Esophagus squamous epithelium (tissue), 5 donors: ENCODE measurements at regions not wholly inside any gene's neighbourhood (a gene's known extent, or its start where the extent isn't known, plus 50 kb on each side); places are given as distances from the start of the nearest gene placed in this dataset.

ENCODE experiments used
- DNase-seq: peaks from one replicate; lab custom pipeline; 2025; lab: John Stamatoyannopoulos, UW
- H3K27ac ChIP-seq, 4 donors: fragments of 200-600 bp; sonication (generic); one replicate each; pipeline ENCODE4 v1.5.1; 2016 to 2019; ENCODE audit warnings: mild to moderate bottlenecking in 1 of 4
- H3K27me3 ChIP-seq, 4 donors: fragments of 200-600 bp; sonication (generic); 1 replicate in 3 of 4; 2 replicates in 1 of 4; pipeline versions ENCODE4 v1.5.1 to v1.6.0; 2017 to 2021; ENCODE audit warnings: antibody characterized with exemption in 1 of 4
- H3K36me3 ChIP-seq, 3 donors: fragments of 200-600 bp; sonication (generic); one replicate each; pipeline ENCODE4 v1.5.1; 2016 to 2019
- H3K4me1 ChIP-seq, 3 donors: fragments of 200-600 bp; sonication (generic); one replicate each; pipeline ENCODE4 v1.5.1; 2017 to 2019
- H3K4me3 ChIP-seq, 4 donors: fragments of 200-600 bp; sonication (generic); 1 replicate in 3 of 4; 2 replicates in 1 of 4; pipeline ENCODE4 v1.5.1; 2016 to 2019; ENCODE audit warnings: mild to moderate bottlenecking in 2 of 4, moderate library complexity in 1 of 4
- H3K9me3 ChIP-seq, 3 donors: fragments of 200-600 bp; sonication (generic); one replicate each; pipeline ENCODE4 v1.5.1; 2016 to 2019
- CTCF ChIP-seq, 6 experiments: fragments of 450-650 bp in 4 of 6; fragments of 200-600 bp in 2 of 6; sonication (generic) in 2 of 6; IDR thresholded peaks; one replicate each; pipeline ENCODE4 v1.5.1; 2016 to 2019; ENCODE audit warnings: antibody characterized with exemption in 6 of 6, mild to moderate bottlenecking in 4 of 6, moderate library complexity in 4 of 6
- POLR2A ChIP-seq, 4 donors: fragments of 450-650 bp; IDR thresholded peaks; one replicate each; pipeline ENCODE4 v1.6.1; 2017; ENCODE audit warnings: antibody characterized with exemption in 4 of 4, mild to moderate bottlenecking in 4 of 4, moderate library complexity in 3 of 4
- WGBS, 2 donors: methylation state at CpG; one replicate each; pipeline ENCODE4 v1.1.5; 2018; 5-methylcytosine and 5-hydroxymethylcytosine counted together
- intact Hi-C: fragments of 100-400 bp; cut with DNase I; formaldehyde crosslinking; loops from one replicate; pipeline ENCODE4 v1.15.0; 2022
- donor health status: DM: yes; HTN: yes; CAD: no.

- Histone ChIP-seq H3K4me3 (no peak overlapping the region), H3K36me3 (no peaks in the 10 kb centered on the region), H3K9me3 (no peaks in the 10 kb centered on the region), H3K27ac (no peak overlapping the region), H3K27me3 (peaks cover 0 to 55% (median 0%) of the 10 kb centered on the region in 4 donors), H3K4me1 (peaks cover 0 to 10% (median 8%) of the 10 kb centered on the region in 3 donors)
- DNase-seq, result no peak
- TF ChIP-seq POLR2A (IDR thresholded peaks at IDR 0.05) (no peak), CTCF (IDR thresholded peaks at IDR 0.05) (no peak)
- intact Hi-C loops, result no loop called here
- WGBS, 2 donors, result 79 to 87% methylated on average over 5 of the region's 5 CpGs
Measured at GRCh38 chr11:45368697-45369096, 82.6 kb upstream of the SYT13 start.

- H3K27ac ChIP-seq, result no peak overlapping the region
Measured at GRCh38 chr11:45366619-45367190, 80.6 kb upstream of the SYT13 start.

GRCh38 chr11:45365961-45366618 is 79.9 kb upstream of the SYT13 start:
- WGBS, 2 donors, result 85% methylated on average over 14 to 15 of the region's 16 CpGs
- H3K4me3 ChIP-seq, result no peak overlapping the region
- H3K36me3 ChIP-seq, result no peaks in the 10 kb centered on the region
- no peak overlapping the region for H3K27ac ChIP-seq
- TF ChIP-seq CTCF (IDR thresholded peaks at IDR 0.05) (no peak), POLR2A (IDR thresholded peaks at IDR 0.05) (no peak)
- DNase-seq, result no peak
- H3K4me1 ChIP-seq, result peaks cover 0 to 3% (median 0%) of the 10 kb centered on the region in 3 donors
- intact Hi-C loops, result no loop called here
- peaks cover 0 to 33% (median 0%) of the 10 kb centered on the region in 4 donors for H3K27me3 ChIP-seq
- H3K9me3 ChIP-seq, result no peaks in the 10 kb centered on the region

More at GRCh38 chr11:45366619-45367190, 80.6 kb upstream of the SYT13 start:
- Histone ChIP-seq H3K36me3 (no peaks in the 10 kb centered on the region), H3K9me3 (no peaks in the 10 kb centered on the region), H3K27me3 (peaks cover 0 to 39% (median 0%) of the 10 kb centered on the region in 4 donors), H3K4me1 (peaks cover 0 to 9% (median 4%) of the 10 kb centered on the region in 3 donors), H3K4me3 (no peak overlapping the region)
- TF ChIP-seq CTCF (IDR thresholded peaks at IDR 0.05) (no peak), POLR2A (IDR thresholded peaks at IDR 0.05) (no peak)
- 62 to 78% methylated on average over 7 of the region's 7 CpGs for WGBS, 2 donors
- DNase-seq, result no peak
- intact Hi-C loops, result no loop called here

- H3K36me3 ChIP-seq, result no peaks in the 10 kb centered on the region
- H3K9me3 ChIP-seq, result no peaks in the 10 kb centered on the region
- DNase-seq, result no peak
- TF ChIP-seq CTCF (IDR thresholded peaks at IDR 0.05) (no peak), POLR2A (IDR thresholded peaks at IDR 0.05) (no peak)
- intact Hi-C loops, result no loop called here
- H3K4me1 ChIP-seq, result no peaks in the 10 kb centered on the region
- no peaks in the 10 kb centered on the region for H3K27me3 ChIP-seq
- no peak overlapping the region for H3K27ac ChIP-seq
- WGBS, 2 donors, result 8 to 18% methylated on average over 3 of the region's 3 CpGs
- H3K4me3 ChIP-seq, result no peak overlapping the region
Measured at GRCh38 chr11:45362636-45363035, 76.5 kb upstream of the SYT13 start.

GRCh38 chr11:45361551-45361950 is 75.4 kb upstream of the SYT13 start:
- 53 to 80% methylated on average over 2 of the region's 2 CpGs for WGBS, 2 donors
- DNase-seq, result no peak
- Histone ChIP-seq H3K27me3 (no peaks in the 10 kb centered on the region), H3K36me3 (no peaks in the 10 kb centered on the region), H3K9me3 (no peaks in the 10 kb centered on the region), H3K27ac (no peak overlapping the region), H3K4me1 (no peaks in the 10 kb centered on the region), H3K4me3 (no peak overlapping the region)
- intact Hi-C loops, result no loop called here
- TF ChIP-seq CTCF (IDR thresholded peaks at IDR 0.05), result no peak
- TF ChIP-seq POLR2A (IDR thresholded peaks at IDR 0.05), result no peak
